IMR-90 (cell line): ENCODE measurements at regions not wholly inside any gene's neighbourhood (a gene's known extent, or its start where the extent isn't known, plus 50 kb on each side); places are given as distances from the start of the nearest gene placed in this dataset.

Experiments
- ATAC-seq: fragments of 200-7000 bp; cut with Tn5 transposase; 2 replicates; pipeline ENCODE4 v1.9.1; 2020; ENCODE audit warnings: low read depth, mild to moderate bottlenecking, moderate library complexity
- BruUV-seq: library from RNA; stranded (reverse); fragments of 400-500 nt; replicated peaks from 2 replicates; lab custom pipeline; 2021; lab: Mats Ljungman, UMichigan
- CTCF ChIA-PET: fragments of 300-600 bp; formaldehyde crosslinking; extraction: SDS; loops from one replicate; lab custom pipeline; 2021; ENCODE audit warnings: antibody characterized with exemption; lab: Yijun Ruan, JAX
- POLR2A ChIA-PET: fragments of 300-600 bp; sonication (Branson Sonifier 250); formaldehyde crosslinking; loops from one replicate; lab custom pipeline; 2022; ENCODE audit warnings: antibody characterized with exemption; ENCODE audit not compliant: unreplicated experiment; lab: Charles Lee
- DNase-seq: peaks from one replicate; pipeline ENCODE4 v3.0.0; 2013
- H2AFZ ChIP-seq: replicated peaks from 2 replicates; pipeline ENCODE3; 2013; ENCODE audit warnings: low read length, mild to moderate bottlenecking; ENCODE audit not compliant: poor library complexity
- H2AK5ac ChIP-seq: 2 replicates; pipeline ENCODE4 v1.6.1; 2013; ENCODE audit warnings: low read depth, low read length, inconsistent platforms
- H2AK9ac ChIP-seq: replicated peaks from 2 replicates; pipeline ENCODE3; 2013; ENCODE audit warnings: mild to moderate bottlenecking, low read depth, low read length, moderate library complexity; ENCODE audit not compliant: poor library complexity
- H2BK120ac ChIP-seq: 2 replicates; pipeline ENCODE4 v1.6.1; 2013; ENCODE audit warnings: low read depth, low read length, inconsistent platforms
- H2BK15ac ChIP-seq: 3 replicates; pipeline ENCODE4 v1.6.1; 2013; ENCODE audit warnings: low read depth, low read length, inconsistent platforms
- H2BK20ac ChIP-seq: 2 replicates; pipeline ENCODE4 v1.6.1; 2013; ENCODE audit warnings: low read depth, mild to moderate bottlenecking, inconsistent platforms, low read length, moderate library complexity
- H2BK5ac ChIP-seq: 2 replicates; pipeline ENCODE4 v1.6.1; 2013; ENCODE audit warnings: mild to moderate bottlenecking, low read depth, low read length, inconsistent platforms; ENCODE audit not compliant: poor library complexity, severe bottlenecking
- H3K14ac ChIP-seq: replicated peaks from 2 replicates; pipeline ENCODE4 v1.6.1; 2013; ENCODE audit warnings: low read depth, low read length, inconsistent platforms
- H3K18ac ChIP-seq: 2 replicates; pipeline ENCODE4 v1.6.1; 2013; ENCODE audit warnings: low read depth, low read length, control low read depth
- H3K23ac ChIP-seq: 2 replicates; pipeline ENCODE4 v1.6.1; 2013; ENCODE audit warnings: low read depth, low read length, inconsistent platforms
- H3K27ac ChIP-seq: 2 replicates; pipeline ENCODE4 v1.5.1; 2013; ENCODE audit warnings: mild to moderate bottlenecking, control low read depth, low read length; ENCODE audit not compliant: insufficient read depth
- H3K27me3 ChIP-seq: 2 replicates; pipeline ENCODE4 v1.6.1; 2013; ENCODE audit warnings: low read length; ENCODE audit not compliant: control insufficient read depth, insufficient read depth
- H3K36me3 ChIP-seq: 2 replicates; pipeline ENCODE4 v1.6.1; 2013; ENCODE audit warnings: low read length, mixed read lengths; ENCODE audit not compliant: control insufficient read depth, insufficient read depth
- H3K4ac ChIP-seq: 2 replicates; pipeline ENCODE4 v1.6.1; 2013; ENCODE audit warnings: low read depth, low read length, inconsistent platforms
- H3K4me1 ChIP-seq: 2 replicates; pipeline ENCODE4 v1.6.1; 2013; ENCODE audit warnings: low read length, mixed read lengths; ENCODE audit not compliant: control insufficient read depth, insufficient read depth
- H3K4me2 ChIP-seq: 2 replicates; pipeline ENCODE4 v1.6.1; 2013; ENCODE audit warnings: low read depth, mild to moderate bottlenecking, control low read depth, low read length, moderate library complexity
- H3K4me3 ChIP-seq: 2 replicates; pipeline ENCODE4 v1.5.1; 2013; ENCODE audit warnings: low read depth, mild to moderate bottlenecking, control low read depth, low read length, moderate library complexity; ENCODE audit not compliant: insufficient read depth
- H3K56ac ChIP-seq: 2 replicates; pipeline ENCODE4 v1.6.1; 2013; ENCODE audit warnings: low read length, inconsistent platforms; ENCODE audit not compliant: insufficient read depth; ENCODE audit errors: extremely low read depth
- H3K79me1 ChIP-seq, 2 experiments: 2 replicates each; pipeline ENCODE4 v1.6.1; 2013; ENCODE audit warnings: low read length in 2 of 2, inconsistent platforms in 1 of 2, low read depth in 1 of 2
- H3K9ac ChIP-seq: 2 replicates; pipeline ENCODE4 v1.6.1; 2013; ENCODE audit warnings: low read depth, low read length, control low read depth
- H3K9me1 ChIP-seq: 2 replicates; pipeline ENCODE4 v1.6.1; 2013; ENCODE audit warnings: low read length, inconsistent platforms; ENCODE audit not compliant: insufficient read depth
- H3K9me3 ChIP-seq: 2 replicates; pipeline ENCODE4 v1.6.1; 2013; ENCODE audit warnings: low read length; ENCODE audit not compliant: control insufficient read depth, insufficient read depth
- H4K20me1 ChIP-seq: 2 replicates; pipeline ENCODE4 v1.6.1; 2013; ENCODE audit warnings: low read length, inconsistent platforms; ENCODE audit not compliant: insufficient read depth
- H4K5ac ChIP-seq: 2 replicates; pipeline ENCODE4 v1.6.1; 2013; ENCODE audit warnings: mild to moderate bottlenecking, low read depth, low read length, control low read depth
- H4K8ac ChIP-seq, 2 experiments: 2 replicates each; pipeline ENCODE4 v1.6.1; 2013; ENCODE audit warnings: low read depth in 2 of 2, low read length in 2 of 2, control low read depth in 1 of 2, inconsistent platforms in 1 of 2
- H4K91ac ChIP-seq: 2 replicates; pipeline ENCODE4 v1.6.1; 2013; ENCODE audit warnings: low read depth, low read length, inconsistent platforms; ENCODE audit not compliant: insufficient read depth
- CHD1 ChIP-seq: IDR thresholded peaks from 2 replicates; pipeline ENCODE4 v1.6.1; 2012; ENCODE audit warnings: low read depth, low read length, improper control_type of control experiment
- POLR2A ChIP-seq: IDR thresholded peaks from 2 replicates; pipeline ENCODE4 v1.6.1; 2012; ENCODE audit warnings: mild to moderate bottlenecking, low read depth, low read length
- WGBS, 2 experiments: methylation state at CpG; one replicate each; pipeline versions ENCODE4 v1.1.5 to v1.1.7; 2013; ENCODE audit warnings: missing lambda C conversion rate in 2 of 2; ENCODE audit not compliant: insufficient read length in 1 of 2; ENCODE audit errors: extremely low coverage in 2 of 2; 5-methylcytosine and 5-hydroxymethylcytosine counted together
- dilution Hi-C: fragments of 300-500 bp; cut with HindIII; formaldehyde crosslinking; loops from one replicate; pipeline ENCODE4 v1.14.3; 2018; ENCODE audit warnings: low sequenced_read_pairs; ENCODE audit not compliant: unreplicated experiment
- in situ Hi-C: fragments of 300-500 bp; cut with MboI; formaldehyde crosslinking; loops from 3 replicates; pipeline ENCODE4 v1.14.3; 2019; ENCODE audit warnings: low sequenced_read_pairs, inconsistent platforms, mixed read lengths
- intact Hi-C: fragments of 100-400 bp; cut with micrococcal nuclease; formaldehyde crosslinking; loops from 2 replicates; pipeline ENCODE4 v1.10.0; 2022

DNA sequence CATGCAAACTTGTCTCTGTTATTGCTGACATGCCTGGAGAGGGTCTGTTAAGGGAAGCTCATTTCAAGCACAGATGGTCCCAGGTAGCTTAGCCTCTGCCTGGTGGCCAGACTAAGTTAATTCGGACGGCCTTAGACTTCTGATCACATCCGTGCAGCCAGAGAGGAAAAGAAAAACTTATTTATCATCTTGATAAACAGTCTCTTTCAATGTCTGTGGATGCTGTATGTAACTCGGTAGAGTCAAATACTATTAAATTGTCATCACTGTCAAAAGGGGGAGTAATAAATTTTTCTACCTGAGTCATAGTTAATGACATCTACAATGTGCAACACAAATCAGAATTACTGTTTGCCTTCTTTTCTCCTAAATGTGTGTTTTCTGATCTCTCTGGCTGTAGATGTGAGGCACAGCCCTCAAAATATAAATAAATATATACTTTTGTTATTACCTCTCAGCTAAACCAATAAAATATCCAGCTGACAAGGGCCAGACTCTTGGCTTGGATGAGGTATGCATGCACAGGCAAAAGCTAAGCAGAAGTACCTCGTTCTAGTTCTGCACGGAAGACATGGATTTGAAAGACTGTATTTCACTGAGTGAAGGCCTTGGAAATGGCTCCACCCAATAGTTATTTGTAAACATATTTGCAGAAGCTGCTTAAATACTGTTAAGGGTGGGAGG is 530.0 kb downstream of the TAFA4 start:
- Histone ChIP-seq H4K5ac (no peak overlapping the region), H3K56ac (no peak overlapping the region), H3K27me3 (no peaks in the 10 kb centered on the region), H2AK9ac (no peak overlapping the region), H3K36me3 (no peaks in the 10 kb centered on the region), H3K9me1 (no peaks in the 10 kb centered on the region), H3K4ac (no peak overlapping the region), H3K14ac (no peak overlapping the region), H4K20me1 (no peaks in the 10 kb centered on the region), H3K18ac (no peak overlapping the region), H3K4me3 (no peak overlapping the region), H2BK5ac (no peak overlapping the region), H2AK5ac (no peak overlapping the region), H3K4me1 (no peaks in the 10 kb centered on the region), H2BK15ac (no peak overlapping the region), H2BK20ac (no peak overlapping the region), H4K8ac (no peak overlapping the region), H4K91ac (no peak overlapping the region), H3K4me2 (no peak overlapping the region), H2AFZ (no peak overlapping the region), H3K9ac (no peak overlapping the region), H3K9me3 (peaks cover 6% of the 10 kb centered on the region), H3K79me1 (no peaks in the 10 kb centered on the region), H2BK120ac (no peak overlapping the region), H3K27ac (no peak overlapping the region), H3K23ac (no peak overlapping the region)
- no CpG with 5 or more reads among the region's 6 CpGs for WGBS, 2 experiments
- CTCF ChIA-PET, result no interaction called here
- TF ChIP-seq CHD1 (no peak), POLR2A (no peak)
- dilution Hi-C loops, result no loop called here
- ATAC-seq (no peak), DNase-seq (no peak)
- BruUV-seq, result no TSS peak
- intact Hi-C loops, result no loop called here
- in situ Hi-C loops, result no loop called here
- POLR2A ChIA-PET, result no interaction called here
